NCI-H774 (cell line): ENCODE measurements at regions not wholly inside any gene's neighbourhood (a gene's known extent, or its start where the extent isn't known, plus 50 kb on each side); places are given as distances from the start of the nearest gene placed in this dataset.
"Not testable (repeated sequence)": the region's sequence is repeated elsewhere in the genome, so short reads cannot be mapped to it uniquely, and the experiment has no call there.

Source experiments
- DNase-seq: peaks from one replicate; lab custom pipeline; 2025; lab: John Stamatoyannopoulos, UW

- DNase-seq = no peak
Measured at GRCh38 chr1:173257805-173258204, 50.7 kb upstream of the TNFSF4 start.

GRCh38 chr1:173258479-173259264 is 51.5 kb upstream of the TNFSF4 start:
- no peak for DNase-seq

- DNase-seq = not testable (repeated sequence)
Measured at GRCh38 chr1:173260329-173260728, 53.2 kb upstream of the TNFSF4 start.

- DNase-seq = no peak
Measured at GRCh38 chr1:173266841-173267240, 59.7 kb upstream of the TNFSF4 start.

- no peak for DNase-seq
Measured at GRCh38 chr1:173267453-173267945, 60.4 kb upstream of the TNFSF4 start.

GRCh38 chr1:173268261-173268660 is 61.1 kb upstream of the TNFSF4 start:
- no peak for DNase-seq

- DNase-seq = no peak
Measured at GRCh38 chr1:173268786-173269277, 61.7 kb upstream of the TNFSF4 start.

GRCh38 chr1:173269490-173270230 is 62.5 kb upstream of the TNFSF4 start:
- no peak for DNase-seq

GRCh38 chr1:173270243-173270642 is 63.1 kb upstream of the TNFSF4 start:
- DNase-seq = no peak

- DNase-seq = not testable (repeated sequence)
Measured at GRCh38 chr1:173271021-173271420, 63.9 kb upstream of the TNFSF4 start.

GRCh38 chr1:173275496-173275895 is 68.4 kb upstream of the TNFSF4 start:
- DNase-seq = peak; percentile 46

GRCh38 chr1:173276922-173277800 is 70.0 kb upstream of the TNFSF4 start:
- DNase-seq = no peak

GRCh38 chr1:173280899-173281660 is 73.9 kb upstream of the TNFSF4 start:
- DNase-seq = no peak

GRCh38 chr1:173285048-173285447 is 77.9 kb upstream of the TNFSF4 start:
- DNase-seq = no peak

- no peak for DNase-seq
Measured at GRCh38 chr1:173287785-173288184, 80.7 kb upstream of the TNFSF4 start.

- DNase-seq = no peak
Measured at GRCh38 chr1:173293756-173294155, 86.6 kb upstream of the TNFSF4 start.

GRCh38 chr1:173294843-173295242 is 87.7 kb upstream of the TNFSF4 start:
- no peak for DNase-seq

GRCh38 chr1:173295391-173295790 is 88.3 kb upstream of the TNFSF4 start:
- no peak for DNase-seq

GRCh38 chr1:173295995-173296394 is 88.9 kb upstream of the TNFSF4 start:
- DNase-seq = no peak

GRCh38 chr1:173297798-173298391 is 90.8 kb upstream of the TNFSF4 start:
- DNase-seq = no peak
